SK-N-SH (cell line): ENCODE measurements at regions not wholly inside any gene's neighbourhood (a gene's known extent, or its start where the extent isn't known, plus 50 kb on each side); places are given as distances from the start of the nearest gene placed in this dataset.

ENCODE experiments used
- CTCF ChIA-PET: fragments of 300-600, 350-600 bp; formaldehyde crosslinking; extraction: SDS; loops from one replicate; lab custom pipeline; 2021; lab: Yijun Ruan, JAX
- POLR2A ChIA-PET: fragments of 350-600 bp; sonication (Branson Sonifier 250); formaldehyde crosslinking; extraction: SDS; loops from one replicate; lab custom pipeline; 2020; ENCODE audit warnings: antibody characterized with exemption, inconsistent platforms; lab: Yijun Ruan, JAX
- DNase-seq: peaks from one replicate; pipeline ENCODE4 v3.0.0; 2012
- H2AFZ ChIP-seq: fragments of 200-600 bp; sonication (generic); 2 replicates; pipeline ENCODE4 v1.8.1; 2016; ENCODE audit warnings: antibody characterized with exemption, mild to moderate bottlenecking, low read depth
- H3F3A ChIP-seq: fragments of 200-600 bp; sonication (generic); replicated peaks from 2 replicates; pipeline ENCODE3; 2016; ENCODE audit warnings: antibody characterized with exemption, mild to moderate bottlenecking; ENCODE audit not compliant: insufficient read depth
- H3K27ac ChIP-seq, 2 experiments: fragments of 200-500 bp in 1 of 2; fragments of 200-600 bp in 1 of 2; sonication (Bioruptor generic) in 1 of 2; sonication (generic), shearing (Covaris generic) in 1 of 2; 2 replicates each; pipeline versions ENCODE4 v1.5.1 to v1.6.1; 2014 to 2016; ENCODE audit warnings: low read depth in 2 of 2, inconsistent platforms in 1 of 2, low read length in 1 of 2, mild to moderate bottlenecking in 1 of 2, mixed read lengths in 1 of 2
- H3K27me3 ChIP-seq: fragments of 200-600 bp; sonication (generic), shearing (Covaris generic); 2 replicates; pipeline ENCODE4 v1.6.1; 2016; ENCODE audit warnings: mixed run types; ENCODE audit not compliant: insufficient read depth
- H3K36me3 ChIP-seq, 2 experiments: fragments of 200-500 bp in 1 of 2; fragments of 200-600 bp in 1 of 2; sonication (Bioruptor generic) in 1 of 2; sonication (generic) in 1 of 2; replicated peaks in 1 of 2; 2 replicates each; pipeline versions ENCODE3 to v1.5.1; 2014 to 2016; ENCODE audit warnings: low read length in 1 of 2, mild to moderate bottlenecking in 1 of 2; ENCODE audit not compliant: insufficient read depth in 2 of 2, control insufficient read depth in 1 of 2
- H3K4me1 ChIP-seq, 2 experiments: fragments of 200-500 bp in 1 of 2; fragments of 200-600 bp in 1 of 2; sonication (Bioruptor generic) in 1 of 2; sonication (generic), shearing (Covaris generic) in 1 of 2; 2 replicates each; pipeline versions ENCODE4 v1.5.1 to v1.6.1; 2014 to 2016; ENCODE audit warnings: low read depth in 1 of 2, low read length in 1 of 2, mixed run types in 1 of 2; ENCODE audit not compliant: insufficient read depth in 2 of 2, control insufficient read depth in 1 of 2
- H3K4me2 ChIP-seq: fragments of 200-600 bp; sonication (generic), shearing (Covaris generic); 2 replicates; pipeline ENCODE4 v1.6.1; 2017; ENCODE audit warnings: mixed run types
- H3K4me3 ChIP-seq, 2 experiments: fragments of 200-500 bp in 1 of 2; fragments of 200-600 bp in 1 of 2; sonication (Bioruptor generic) in 1 of 2; sonication (generic), shearing (Covaris generic) in 1 of 2; 2 replicates each; pipeline versions ENCODE4 v1.5.1 to v1.8.1; 2014 to 2016; ENCODE audit warnings: low read depth in 2 of 2, inconsistent platforms in 1 of 2, low read length in 1 of 2, mild to moderate bottlenecking in 1 of 2, mixed read lengths in 1 of 2, moderate library complexity in 1 of 2
- H3K79me2 ChIP-seq: fragments of 200-600 bp; sonication (generic); 2 replicates; pipeline ENCODE4 v1.8.1; 2017; ENCODE audit warnings: mild to moderate bottlenecking; ENCODE audit not compliant: insufficient read depth
- H3K9ac ChIP-seq: fragments of 200-600 bp; sonication (generic); 2 replicates; pipeline ENCODE4 v1.6.1; 2017; ENCODE audit warnings: mixed run types
- H3K9me2 ChIP-seq: fragments of 200-600 bp; sonication (generic); 2 replicates; pipeline ENCODE4 v1.6.1; 2017; ENCODE audit warnings: mixed run types
- H3K9me3 ChIP-seq: fragments of 200-600 bp; sonication (generic); 2 replicates; pipeline ENCODE4 v1.6.1; 2017; ENCODE audit warnings: mixed run types, mild to moderate bottlenecking, moderate library complexity
- H4K20me1 ChIP-seq: fragments of 200-600 bp; sonication (generic); 2 replicates; pipeline ENCODE4 v1.6.1; 2017; ENCODE audit warnings: mild to moderate bottlenecking, mixed run types; ENCODE audit not compliant: insufficient read depth
- CHD2 ChIP-seq: fragments of 150-350 bp; IDR thresholded peaks from 2 replicates; pipeline ENCODE4 v1.6.1; 2018; ENCODE audit warnings: low read length; ENCODE audit not compliant: partially characterized antibody
- ELF1 ChIP-seq: IDR thresholded peaks from 2 replicates; pipeline ENCODE4 v1.4.0; 2012
- EP300 ChIP-seq, 2 experiments: IDR thresholded peaks; 2 replicates each; pipeline versions ENCODE4 v1.4.0 to v1.6.1; 2012; ENCODE audit warnings: borderline replicate concordance in 1 of 2, low read depth in 1 of 2, low read length in 1 of 2
- EZH2phosphoT487 ChIP-seq: fragments of 200-600 bp; sonication (generic); IDR thresholded peaks from 2 replicates; pipeline ENCODE4 v1.6.1; 2017; ENCODE audit warnings: low read depth, mixed run types, mild to moderate bottlenecking, antibody characterized with exemption, moderate library complexity, borderline replicate concordance
- FOXJ3 ChIP-seq: sonication (generic); formaldehyde crosslinking; IDR thresholded peaks from 2 replicates; pipeline ENCODE4 v1.5.1; 2020; ENCODE audit warnings: mild to moderate bottlenecking, missing genetic modification reagents
- GABPA ChIP-seq: IDR thresholded peaks from 2 replicates; pipeline ENCODE4 v1.4.0; 2012; ENCODE audit warnings: low read depth, mild to moderate bottlenecking
- GATA2 ChIP-seq: sonication (generic); formaldehyde crosslinking; IDR thresholded peaks from 2 replicates; pipeline ENCODE4 v1.5.0; 2020; ENCODE audit warnings: mild to moderate bottlenecking, missing genetic modification reagents
- MXI1 ChIP-seq: IDR thresholded peaks from 2 replicates; pipeline ENCODE4 v1.6.1; 2012; ENCODE audit warnings: mild to moderate bottlenecking, low read depth, low read length, improper control_type of control experiment
- NFIC ChIP-seq: IDR thresholded peaks from 2 replicates; pipeline ENCODE4 v1.4.0; 2012; ENCODE audit warnings: borderline replicate concordance
- NRF1 ChIP-seq: IDR thresholded peaks from 2 replicates; pipeline ENCODE4 v1.6.1; 2012; ENCODE audit warnings: low read depth, mild to moderate bottlenecking, low read length
- POLR2AphosphoS5 ChIP-seq: IDR thresholded peaks from 2 replicates; pipeline ENCODE4 v1.6.1; 2012; ENCODE audit warnings: low read depth, low read length
- RAD21 ChIP-seq: IDR thresholded peaks from 2 replicates; pipeline ENCODE4 v1.6.1; 2012; ENCODE audit warnings: mild to moderate bottlenecking, low read length
- RCOR1 ChIP-seq: fragments of 150-350 bp; IDR thresholded peaks from 2 replicates; pipeline ENCODE4 v1.6.1; 2017; ENCODE audit warnings: antibody characterized with exemption, low read length
- RXRA ChIP-seq: IDR thresholded peaks from 2 replicates; pipeline ENCODE4 v1.4.0; 2012; ENCODE audit warnings: low read depth, mild to moderate bottlenecking, borderline replicate concordance
- SIN3A ChIP-seq: IDR thresholded peaks from 2 replicates; pipeline ENCODE4 v1.6.1; 2012; ENCODE audit warnings: low read depth, mild to moderate bottlenecking, low read length, moderate library complexity, borderline replicate concordance
- TCF12 ChIP-seq: IDR thresholded peaks from 2 replicates; pipeline ENCODE4 v1.4.0; 2012
- TEAD4 ChIP-seq: IDR thresholded peaks from 2 replicates; pipeline ENCODE4 v1.4.0; 2012; ENCODE audit warnings: mild to moderate bottlenecking, borderline replicate concordance; ENCODE audit not compliant: insufficient read depth
- YY1 ChIP-seq: IDR thresholded peaks from 2 replicates; pipeline ENCODE4 v1.4.0; 2012; ENCODE audit warnings: low read depth, mild to moderate bottlenecking
- WGBS: methylation state at CpG from one replicate; pipeline ENCODE4 v1.1.6; 2017; ENCODE audit warnings: low lambda C conversion rate; 5-methylcytosine and 5-hydroxymethylcytosine counted together
- TF ChIP-seq, protein P1 (sequence below): fragments of 150-350 bp; IDR thresholded peaks from 2 replicates; pipeline ENCODE4 v1.6.1; 2016; ENCODE audit warnings: mild to moderate bottlenecking, low read depth, low read length
- TF ChIP-seq, protein P2 (sequence below): fragments of 150-350 bp; IDR thresholded peaks from 2 replicates; pipeline ENCODE4 v1.6.1; 2017; ENCODE audit warnings: antibody characterized with exemption, low read length, low read depth, borderline replicate concordance
- TF ChIP-seq, protein P3 (sequence below): IDR thresholded peaks from 2 replicates; pipeline ENCODE4 v1.4.0; 2012; ENCODE audit warnings: low read depth

DNA sequence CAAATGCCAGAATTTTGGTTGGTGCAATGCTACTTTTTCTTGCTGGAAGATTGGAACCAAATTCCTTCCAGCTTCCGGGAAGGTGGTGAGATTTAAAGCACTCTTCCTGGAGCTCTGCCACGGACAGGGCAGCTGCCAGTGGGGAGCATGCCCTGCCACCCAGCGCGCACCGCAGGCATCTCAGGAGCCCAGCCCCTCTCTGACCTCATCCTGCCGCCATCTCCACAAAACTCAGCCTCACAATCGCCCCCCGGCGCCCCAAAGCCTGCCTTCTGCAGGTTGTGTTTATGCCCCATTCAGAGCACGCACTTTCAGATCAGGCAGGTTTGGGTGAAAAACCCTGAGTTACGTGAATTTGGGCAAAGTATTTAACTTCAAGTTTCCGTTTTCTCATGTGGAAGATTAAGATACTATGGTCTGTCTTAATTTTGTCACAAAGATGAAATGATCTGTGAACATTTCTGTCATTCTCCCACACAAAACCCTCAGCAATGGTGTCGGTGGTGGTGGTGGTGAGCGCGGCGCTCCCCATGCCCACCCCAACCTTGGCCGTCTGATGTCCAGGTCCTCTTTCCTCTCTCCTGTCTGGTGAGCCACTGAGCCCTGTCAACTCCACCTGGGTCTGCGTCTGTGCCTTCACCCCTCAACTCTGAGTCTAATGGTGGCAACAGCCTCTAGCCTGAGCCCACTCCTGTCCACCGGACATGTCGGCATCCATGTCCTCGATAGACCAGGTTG, 282.8 kb upstream of the SALL3 start:
- Histone ChIP-seq H3K9me2 (no peaks in the 10 kb centered on the region), H3K27me3 (peaks cover 9% of the 10 kb centered on the region; the same call in 1 of the 2 replicates), H3K9me3 (no peaks in the 10 kb centered on the region), H3K4me2 (no peak overlapping the region), H3K4me3 (no peak overlapping the region), H4K20me1 (no peaks in the 10 kb centered on the region), H3F3A (no peaks in the 10 kb centered on the region), H3K79me2 (no peaks in the 10 kb centered on the region), H3K9ac (no peak overlapping the region), H3K4me1 (no peaks in the 10 kb centered on the region), H3K36me3 (no peaks in the 10 kb centered on the region), H3K27ac (no peak overlapping the region), H2AFZ (no peak overlapping the region)
- TF ChIP-seq MXI1, result no peak
- TF ChIP-seq, protein P1, sequence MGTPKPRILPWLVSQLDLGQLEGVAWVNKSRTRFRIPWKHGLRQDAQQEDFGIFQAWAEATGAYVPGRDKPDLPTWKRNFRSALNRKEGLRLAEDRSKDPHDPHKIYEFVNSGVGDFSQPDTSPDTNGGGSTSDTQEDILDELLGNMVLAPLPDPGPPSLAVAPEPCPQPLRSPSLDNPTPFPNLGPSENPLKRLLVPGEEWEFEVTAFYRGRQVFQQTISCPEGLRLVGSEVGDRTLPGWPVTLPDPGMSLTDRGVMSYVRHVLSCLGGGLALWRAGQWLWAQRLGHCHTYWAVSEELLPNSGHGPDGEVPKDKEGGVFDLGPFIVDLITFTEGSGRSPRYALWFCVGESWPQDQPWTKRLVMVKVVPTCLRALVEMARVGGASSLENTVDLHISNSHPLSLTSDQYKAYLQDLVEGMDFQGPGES, result no peak
- TF ChIP-seq CHD2, result no peak
- TF ChIP-seq EP300 (IDR thresholded peaks at IDR 0.05; ENCODE audit: borderline replicate concordance in 1 of 2, low read depth in 1 of 2, low read length in 1 of 2), result no peak
- TF ChIP-seq, protein P2, sequence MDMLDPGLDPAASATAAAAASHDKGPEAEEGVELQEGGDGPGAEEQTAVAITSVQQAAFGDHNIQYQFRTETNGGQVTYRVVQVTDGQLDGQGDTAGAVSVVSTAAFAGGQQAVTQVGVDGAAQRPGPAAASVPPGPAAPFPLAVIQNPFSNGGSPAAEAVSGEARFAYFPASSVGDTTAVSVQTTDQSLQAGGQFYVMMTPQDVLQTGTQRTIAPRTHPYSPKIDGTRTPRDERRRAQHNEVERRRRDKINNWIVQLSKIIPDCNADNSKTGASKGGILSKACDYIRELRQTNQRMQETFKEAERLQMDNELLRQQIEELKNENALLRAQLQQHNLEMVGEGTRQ, result no peak
- TF ChIP-seq RXRA, result no peak
- TF ChIP-seq, protein P3, sequence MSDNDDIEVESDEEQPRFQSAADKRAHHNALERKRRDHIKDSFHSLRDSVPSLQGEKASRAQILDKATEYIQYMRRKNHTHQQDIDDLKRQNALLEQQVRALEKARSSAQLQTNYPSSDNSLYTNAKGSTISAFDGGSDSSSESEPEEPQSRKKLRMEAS, result no peak
- TF ChIP-seq ELF1, result no peak
- no peak for TF ChIP-seq GATA2
- TF ChIP-seq EZH2phosphoT487, result no peak
- no peak for TF ChIP-seq FOXJ3 (CRISPR knock-in tag)
- no peak for TF ChIP-seq TCF12
- TF ChIP-seq NRF1, result no peak
- ChIA-PET POLR2A (no interaction called here), CTCF (no interaction called here)
- 17% methylated on average over 19 of the region's 21 CpGs for WGBS
- DNase-seq, result no peak

DNA sequence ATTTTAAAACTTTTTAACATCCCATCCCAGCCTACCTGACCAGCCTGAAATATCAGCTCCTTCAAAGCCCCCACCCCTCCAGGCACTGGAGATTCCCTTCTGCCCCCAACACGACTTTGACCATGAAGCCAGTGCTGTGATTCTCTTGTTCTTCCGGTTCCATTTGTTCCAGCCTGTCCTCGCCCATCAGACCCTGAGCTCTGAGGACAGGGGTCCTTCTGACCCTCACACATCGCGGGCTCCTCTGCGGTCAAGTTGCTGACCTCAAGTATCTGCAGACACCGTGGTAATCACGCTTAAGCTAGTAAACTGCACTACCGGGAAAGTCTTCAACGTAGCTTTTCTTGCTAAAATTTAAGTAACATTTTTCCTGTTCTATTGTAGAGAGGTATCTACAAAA, 282.2 kb upstream of the SALL3 start:
- no peaks in the 10 kb centered on the region for H3K9me3 ChIP-seq
- no peaks in the 10 kb centered on the region for H3K9me2 ChIP-seq

More for the DNA sequence above, 282.2 kb upstream of the SALL3 start:
- Histone ChIP-seq H3K4me3 (no peak overlapping the region), H3K27ac (no peak overlapping the region), H2AFZ (no peak overlapping the region), H3K4me1 (no peaks in the 10 kb centered on the region), H3K4me2 (no peak overlapping the region), H3K9ac (no peak overlapping the region), H3F3A (no peaks in the 10 kb centered on the region)
- POLR2A ChIA-PET, result no interaction called here
- TF ChIP-seq ELF1, result no peak
- TF ChIP-seq CHD2, result no peak
- TF ChIP-seq GABPA, result no peak
- TF ChIP-seq TEAD4, result no peak
- no peak for TF ChIP-seq SIN3A
- no peak for TF ChIP-seq NFIC
- TF ChIP-seq RCOR1, result no peak
- no peak for TF ChIP-seq YY1
- no peak for TF ChIP-seq RAD21
- TF ChIP-seq, protein P3, result no peak
- no peak for TF ChIP-seq POLR2AphosphoS5
- TF ChIP-seq, all 33 proteins: peak for 0
- Histone ChIP-seq H3K79me2 (no peaks in the 10 kb centered on the region), H4K20me1 (no peaks in the 10 kb centered on the region), H3K27me3 (peaks cover 14% of the 10 kb centered on the region; the same call in 1 of the 2 replicates), H3K36me3 (no peaks in the 10 kb centered on the region)
- no peak for DNase-seq
- CTCF ChIA-PET, result no interaction called here
- WGBS, result 38% methylated on average over 10 of the region's 10 CpGs
